ENCODE measurements at regions not wholly inside any gene's neighbourhood (a gene's known extent, or its start where the extent isn't known, plus 50 kb on each side); places are given as distances from the start of the nearest gene placed in this dataset.

DNA sequence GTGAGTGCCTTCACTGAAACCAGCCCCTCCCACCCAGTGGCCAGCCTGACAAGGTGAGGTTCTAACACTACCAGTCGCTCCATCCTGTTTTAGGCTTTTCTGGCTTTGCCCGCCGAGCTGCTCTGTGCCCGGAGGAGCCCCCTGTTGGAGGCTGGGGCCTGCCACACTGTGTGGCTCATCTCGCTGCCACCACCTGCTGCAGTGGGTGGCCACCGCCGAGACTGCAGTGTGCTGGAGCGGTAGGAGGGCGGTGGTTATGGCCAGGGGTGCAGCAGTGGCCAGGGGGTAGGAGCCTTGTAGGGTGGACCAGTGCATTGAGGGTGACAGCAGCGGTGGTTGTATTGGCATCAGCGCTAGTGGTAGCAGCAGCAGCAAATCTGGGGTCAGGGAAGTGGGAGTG lies 74.7 kb upstream of the PCAT7 start:
- no peak for TF ChIP-seq CTCF (conservative IDR thresholded peaks at IDR 0.05; ENCODE audit: low read length)
- no peak for TF ChIP-seq EZH2phosphoT487 (IDR thresholded peaks at IDR 0.05; ENCODE audit: borderline replicate concordance)
